NCI-H748 (cell line): ENCODE measurements at regions not wholly inside any gene's neighbourhood (a gene's known extent, or its start where the extent isn't known, plus 50 kb on each side); places are given as distances from the start of the nearest gene placed in this dataset.
A peak's percentile ranks its signal among the peaks of the same experiment; 100 is the strongest.
"Not testable (repeated sequence)": the region's sequence is repeated elsewhere in the genome, so short reads cannot be mapped to it uniquely, and the experiment has no call there.

Experiments
- DNase-seq: peaks from one replicate; lab custom pipeline; 2025; ENCODE audit not compliant: unreplicated experiment; lab: John Stamatoyannopoulos, UW

GRCh38 chr15:89024418-89024817 lies 63.8 kb upstream of the ABHD2 start:
- DNase-seq = no peak

GRCh38 chr15:89026167-89026566 lies 62.1 kb upstream of the ABHD2 start:
- DNase-seq = no peak

- DNase-seq = no peak
Observed at GRCh38 chr15:89028036-89028435, 60.2 kb upstream of the ABHD2 start.

- DNase-seq = no peak
Observed at GRCh38 chr15:89030311-89030710, 57.9 kb upstream of the ABHD2 start.

- not testable (repeated sequence) for DNase-seq
Observed at GRCh38 chr15:89031637-89032285, 56.5 kb upstream of the ABHD2 start.

- DNase-seq = peak; percentile 4
Observed at GRCh38 chr15:89034305-89034704, 54.0 kb upstream of the ABHD2 start.

GRCh38 chr15:89035150-89035549 lies 53.1 kb upstream of the ABHD2 start:
- DNase-seq = no peak

- no peak for DNase-seq
Observed at GRCh38 chr15:89035658-89036057, 52.6 kb upstream of the ABHD2 start.

- DNase-seq = no peak
Observed at GRCh38 chr15:89038146-89038545, 50.1 kb upstream of the ABHD2 start.
